ENCODE measurements at regions not wholly inside any gene's neighbourhood (a gene's known extent, or its start where the extent isn't known, plus 50 kb on each side); places are given as distances from the start of the nearest gene placed in this dataset.

GRCh38 chr18:29198834-29199233 is 1021.9 kb upstream of the CDH2 start:
- TF ChIP-seq CTCF (IDR thresholded peaks at IDR 0.05; ENCODE audit: control extremely low read depth in 1 of 3, insufficient read depth in 1 of 3, low read depth in 1 of 3, low read length in 3 of 3) (no peak), KDM1A (IDR thresholded peaks at IDR 0.05; ENCODE audit: borderline replicate concordance, low read length) (no peak)
